HG03103 (cell line): ENCODE measurements at regions not wholly inside any gene's neighbourhood (a gene's known extent, or its start where the extent isn't known, plus 50 kb on each side); places are given as distances from the start of the nearest gene placed in this dataset.
"Not testable (repeated sequence)": the region's sequence is repeated elsewhere in the genome, so short reads cannot be mapped to it uniquely, and the experiment has no call there.

Experiments
- ATAC-seq: cut with Tn5 transposase; IDR thresholded peaks from one replicate; pipeline ENCODE4 v1.9.1; 2021; ENCODE audit warnings: low read depth; ENCODE audit not compliant: unreplicated experiment

GRCh38 chr10:33630761-33631160, 296.3 kb upstream of the NRP1 start:
- no peak for ATAC-seq

- no peak for ATAC-seq
These were observed 293.1 kb upstream of the NRP1 start for GRCh38 chr10:33627611-33628010.

- ATAC-seq = no peak
These were observed 292.5 kb upstream of the NRP1 start for GRCh38 chr10:33626798-33627466.

GRCh38 chr10:33623669-33624068, 289.2 kb upstream of the NRP1 start:
- ATAC-seq = no peak

- no peak for ATAC-seq
These were observed 286.6 kb upstream of the NRP1 start for GRCh38 chr10:33621101-33621500.

- ATAC-seq = no peak
These were observed 283.7 kb upstream of the NRP1 start for GRCh38 chr10:33618196-33618595.

GRCh38 chr10:33617381-33618080, 283.1 kb upstream of the NRP1 start:
- ATAC-seq = no peak

- ATAC-seq = no peak
These were observed 282.5 kb upstream of the NRP1 start for GRCh38 chr10:33616956-33617355.

- no peak for ATAC-seq
These were observed 278.1 kb upstream of the NRP1 start for GRCh38 chr10:33612551-33612950.

- ATAC-seq = no peak
These were observed 277.6 kb upstream of the NRP1 start for GRCh38 chr10:33612116-33612515.

GRCh38 chr10:33611423-33611822, 277.0 kb upstream of the NRP1 start:
- no peak for ATAC-seq

- ATAC-seq = no peak
These were observed 275.1 kb upstream of the NRP1 start for GRCh38 chr10:33609546-33609945.

GRCh38 chr10:33602278-33602677, 267.8 kb upstream of the NRP1 start:
- no peak for ATAC-seq

- no peak for ATAC-seq
These were observed 265.9 kb upstream of the NRP1 start for GRCh38 chr10:33600381-33600780.

GRCh38 chr10:33596422-33596821, 262.0 kb upstream of the NRP1 start:
- no peak for ATAC-seq

- no peak for ATAC-seq
These were observed 260.0 kb upstream of the NRP1 start for GRCh38 chr10:33594475-33594874.

- ATAC-seq = no peak
These were observed 254.6 kb upstream of the NRP1 start for GRCh38 chr10:33588974-33589600.

- not testable (repeated sequence) for ATAC-seq
These were observed 250.1 kb upstream of the NRP1 start for GRCh38 chr10:33584596-33584995.

GRCh38 chr10:33579996-33580395, 245.5 kb upstream of the NRP1 start:
- no peak for ATAC-seq

GRCh38 chr10:33573606-33574005, 239.1 kb upstream of the NRP1 start:
- no peak for ATAC-seq

GRCh38 chr10:33571616-33572015, 237.1 kb upstream of the NRP1 start:
- ATAC-seq = no peak

- no peak for ATAC-seq
These were observed 236.0 kb upstream of the NRP1 start for GRCh38 chr10:33570495-33570894.
